OCI-LY7 (cell line): ENCODE measurements at regions not wholly inside any gene's neighbourhood (a gene's known extent, or its start where the extent isn't known, plus 50 kb on each side); places are given as distances from the start of the nearest gene placed in this dataset. TPM values are rescaled to one million over a fixed set of nuclear protein-coding genes. Genes with fewer than 3 reads are reported as not detected.

Source experiments
- BruUV-seq: library from RNA; stranded (reverse); fragments of 400-500 nt; replicated peaks from 2 replicates; lab custom pipeline; 2021; lab: Mats Ljungman, UMichigan
- CTCF ChIA-PET: fragments of 300-600 bp; sonication (Branson Sonifier 250); formaldehyde crosslinking; loops from one replicate; lab custom pipeline; 2022; ENCODE audit warnings: antibody characterized with exemption; ENCODE audit not compliant: unreplicated experiment; lab: Charles Lee
- POLR2A ChIA-PET: fragments of 300-600 bp; sonication (Branson Sonifier 250); formaldehyde crosslinking; loops from one replicate; lab custom pipeline; 2022; ENCODE audit warnings: antibody characterized with exemption; lab: Charles Lee
- DNase-seq: peaks from one replicate; pipeline ENCODE4 v3.0.0-alpha.2; 2015; ENCODE audit warnings: low spot score
- H2AFZ ChIP-seq: fragments of 200-600 bp; sonication (generic), shearing (Covaris generic); 2 replicates; pipeline ENCODE4 v1.6.1; 2014; ENCODE audit warnings: mild to moderate bottlenecking, antibody characterized with exemption, low read length, moderate library complexity
- H3K27ac ChIP-seq: fragments of 200-600 bp; sonication (generic); 2 replicates; pipeline ENCODE4 v1.5.1; 2014; ENCODE audit warnings: mixed run types, low read depth, mild to moderate bottlenecking, moderate library complexity, low read length, inconsistent platforms; ENCODE audit not compliant: poor library complexity, severe bottlenecking
- H3K36me3 ChIP-seq: fragments of 200-600 bp; sonication (generic); 2 replicates; pipeline ENCODE4 v1.6.1; 2014; ENCODE audit warnings: mild to moderate bottlenecking, antibody characterized with exemption, low read length, moderate library complexity, mixed read lengths; ENCODE audit not compliant: insufficient read depth
- H3K4me1 ChIP-seq: fragments of 200-600 bp; sonication (generic); 2 replicates; pipeline ENCODE4 v1.5.1; 2014; ENCODE audit warnings: mild to moderate bottlenecking, low read length; ENCODE audit not compliant: insufficient read depth, poor library complexity, severe bottlenecking
- H3K4me2 ChIP-seq: fragments of 200-600 bp; sonication (generic); 2 replicates; pipeline ENCODE4 v1.6.1; 2014; ENCODE audit warnings: mild to moderate bottlenecking, low read length
- H3K4me3 ChIP-seq: fragments of 200-600 bp; sonication (generic); 2 replicates; pipeline ENCODE4 v1.5.1; 2014; ENCODE audit warnings: mild to moderate bottlenecking, low read depth, low read length; ENCODE audit not compliant: poor library complexity, severe bottlenecking
- H3K79me2 ChIP-seq: fragments of 200-600 bp; sonication (generic); 2 replicates; pipeline ENCODE4 v1.6.1; 2016; ENCODE audit warnings: low read depth, mild to moderate bottlenecking, low read length, moderate library complexity, mixed read lengths; ENCODE audit not compliant: insufficient read depth
- H3K9me2 ChIP-seq: fragments of 200-600 bp; sonication (generic); 2 replicates; pipeline ENCODE4 v1.6.1; 2016; ENCODE audit warnings: mild to moderate bottlenecking, low read length, mixed read lengths; ENCODE audit not compliant: insufficient read depth
- H3K9me3 ChIP-seq: fragments of 200-600 bp; sonication (generic); 2 replicates; pipeline ENCODE4 v1.6.1; 2014; ENCODE audit warnings: mild to moderate bottlenecking, mixed run types, low read length, mixed read lengths
- H4K20me1 ChIP-seq: fragments of 200-600 bp; sonication (generic); 2 replicates; pipeline ENCODE4 v1.6.1; 2014; ENCODE audit warnings: mild to moderate bottlenecking, antibody characterized with exemption, low read length, moderate library complexity, mixed read lengths; ENCODE audit not compliant: insufficient read depth
- CTCF ChIP-seq: fragments of 200-600 bp; sonication (generic); conservative IDR thresholded peaks from 2 replicates; pipeline ENCODE4 v1.5.1; 2014; ENCODE audit warnings: mild to moderate bottlenecking, antibody characterized with exemption, low read length, moderate library complexity, mixed read lengths
- EZH2phosphoT487 ChIP-seq: fragments of 200-600 bp; sonication (generic); IDR thresholded peaks from 2 replicates; pipeline ENCODE4 v1.6.1; 2018; ENCODE audit warnings: low read depth, borderline replicate concordance, mild to moderate bottlenecking, mixed run types, antibody characterized with exemption, low read length, moderate library complexity, mixed read lengths
- intact Hi-C: fragments of 100-400 bp; cut with micrococcal nuclease; formaldehyde crosslinking; loops from one replicate; pipeline ENCODE4 v1.10.0; 2022; ENCODE audit not compliant: unreplicated experiment
- small RNA-seq: library from RNA; depleted of rRNA; stranded (forward); fragments of <200 nt; gene quantifications from one replicate; pipeline ENCODE3, GENCODE V24; 2014

- Histone ChIP-seq H3K9me2 (no peaks in the 10 kb centered on the region), H3K4me2 (no peak overlapping the region), H3K36me3 (no peaks in the 10 kb centered on the region), H2AFZ (no peak overlapping the region), H4K20me1 (no peaks in the 10 kb centered on the region), H3K79me2 (no peaks in the 10 kb centered on the region), H3K27ac (no peak overlapping the region), H3K9me3 (no peaks in the 10 kb centered on the region), H3K4me1 (no peaks in the 10 kb centered on the region), H3K4me3 (no peak overlapping the region)
- BruUV-seq: no TSS peak
- ChIA-PET CTCF (no interaction called here), POLR2A (no interaction called here)
- TF ChIP-seq EZH2phosphoT487 (no peak), CTCF (no peak)
- intact Hi-C loops: no loop called here
- no peak for DNase-seq
Measured at GRCh38 chr16:20136446-20136968, 62.8 kb upstream of the GPR139 start.

GRCh38 chr16:20129375-20129774, 55.7 kb upstream of the GPR139 start:
- TF ChIP-seq CTCF: no peak
- TF ChIP-seq EZH2phosphoT487: no peak
- H3K4me3 ChIP-seq: no peak overlapping the region
- no peak overlapping the region for H2AFZ ChIP-seq
- H3K4me1 ChIP-seq: no peaks in the 10 kb centered on the region
- ChIA-PET CTCF (no interaction called here), POLR2A (no interaction called here)
- H3K36me3 ChIP-seq: no peaks in the 10 kb centered on the region
- no peak overlapping the region for H3K27ac ChIP-seq
- intact Hi-C loops: no loop called here
- H3K9me3 ChIP-seq: no peaks in the 10 kb centered on the region
- H3K9me2 ChIP-seq: no peaks in the 10 kb centered on the region
- no peaks in the 10 kb centered on the region for H3K79me2 ChIP-seq
- H3K4me2 ChIP-seq: no peak overlapping the region
- no peak for DNase-seq
- BruUV-seq: no TSS peak
- H4K20me1 ChIP-seq: no peaks in the 10 kb centered on the region

Small RNA genes lying in the stretch of these regions (small RNA-seq; reads per million reads assigned to genes)
- gene SNRPEP3: not detected
